Esophagus squamous epithelium (tissue), 5 donors: ENCODE measurements at regions not wholly inside any gene's neighbourhood (a gene's known extent, or its start where the extent isn't known, plus 50 kb on each side); places are given as distances from the start of the nearest gene placed in this dataset.

Source experiments
- DNase-seq: peaks from one replicate; lab custom pipeline; 2025; lab: John Stamatoyannopoulos, UW
- H3K27ac ChIP-seq, 4 donors: fragments of 200-600 bp; sonication (generic); one replicate each; pipeline ENCODE4 v1.5.1; 2016 to 2019; ENCODE audit warnings: mild to moderate bottlenecking in 1 of 4
- H3K27me3 ChIP-seq, 4 donors: fragments of 200-600 bp; sonication (generic); 1 replicate in 3 of 4; 2 replicates in 1 of 4; pipeline versions ENCODE4 v1.5.1 to v1.6.0; 2017 to 2021; ENCODE audit warnings: antibody characterized with exemption in 1 of 4
- H3K36me3 ChIP-seq, 3 donors: fragments of 200-600 bp; sonication (generic); one replicate each; pipeline ENCODE4 v1.5.1; 2016 to 2019
- H3K4me1 ChIP-seq, 3 donors: fragments of 200-600 bp; sonication (generic); one replicate each; pipeline ENCODE4 v1.5.1; 2017 to 2019
- H3K4me3 ChIP-seq, 4 donors: fragments of 200-600 bp; sonication (generic); 1 replicate in 3 of 4; 2 replicates in 1 of 4; pipeline ENCODE4 v1.5.1; 2016 to 2019; ENCODE audit warnings: mild to moderate bottlenecking in 2 of 4, moderate library complexity in 1 of 4
- H3K9me3 ChIP-seq, 3 donors: fragments of 200-600 bp; sonication (generic); one replicate each; pipeline ENCODE4 v1.5.1; 2016 to 2019
- POLR2A ChIP-seq, 4 donors: fragments of 450-650 bp; IDR thresholded peaks; one replicate each; pipeline ENCODE4 v1.6.1; 2017; ENCODE audit warnings: antibody characterized with exemption in 4 of 4, mild to moderate bottlenecking in 4 of 4, moderate library complexity in 3 of 4
- WGBS, 2 donors: methylation state at CpG; one replicate each; pipeline ENCODE4 v1.1.5; 2018; 5-methylcytosine and 5-hydroxymethylcytosine counted together
- intact Hi-C: fragments of 100-400 bp; cut with DNase I; formaldehyde crosslinking; loops from one replicate; pipeline ENCODE4 v1.15.0; 2022
- TF ChIP-seq, protein P1 (sequence below), 6 experiments: fragments of 450-650 bp in 4 of 6; fragments of 200-600 bp in 2 of 6; sonication (generic) in 2 of 6; IDR thresholded peaks; one replicate each; pipeline ENCODE4 v1.5.1; 2016 to 2019; ENCODE audit warnings: antibody characterized with exemption in 6 of 6, mild to moderate bottlenecking in 4 of 6, moderate library complexity in 4 of 6
- donor health status: DM: yes; HTN: yes; CAD: no.

GRCh38 chr9:115226152-115226551 is 108.2 kb upstream of the TNC start:
- intact Hi-C loops, result no loop called here
- TF ChIP-seq, protein P1, sequence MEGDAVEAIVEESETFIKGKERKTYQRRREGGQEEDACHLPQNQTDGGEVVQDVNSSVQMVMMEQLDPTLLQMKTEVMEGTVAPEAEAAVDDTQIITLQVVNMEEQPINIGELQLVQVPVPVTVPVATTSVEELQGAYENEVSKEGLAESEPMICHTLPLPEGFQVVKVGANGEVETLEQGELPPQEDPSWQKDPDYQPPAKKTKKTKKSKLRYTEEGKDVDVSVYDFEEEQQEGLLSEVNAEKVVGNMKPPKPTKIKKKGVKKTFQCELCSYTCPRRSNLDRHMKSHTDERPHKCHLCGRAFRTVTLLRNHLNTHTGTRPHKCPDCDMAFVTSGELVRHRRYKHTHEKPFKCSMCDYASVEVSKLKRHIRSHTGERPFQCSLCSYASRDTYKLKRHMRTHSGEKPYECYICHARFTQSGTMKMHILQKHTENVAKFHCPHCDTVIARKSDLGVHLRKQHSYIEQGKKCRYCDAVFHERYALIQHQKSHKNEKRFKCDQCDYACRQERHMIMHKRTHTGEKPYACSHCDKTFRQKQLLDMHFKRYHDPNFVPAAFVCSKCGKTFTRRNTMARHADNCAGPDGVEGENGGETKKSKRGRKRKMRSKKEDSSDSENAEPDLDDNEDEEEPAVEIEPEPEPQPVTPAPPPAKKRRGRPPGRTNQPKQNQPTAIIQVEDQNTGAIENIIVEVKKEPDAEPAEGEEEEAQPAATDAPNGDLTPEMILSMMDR (IDR thresholded peaks at IDR 0.05), result no peak
- no peak for TF ChIP-seq POLR2A (IDR thresholded peaks at IDR 0.05)
- DNase-seq, result no peak
- no peaks in the 10 kb centered on the region for H3K36me3 ChIP-seq
- H3K4me3 ChIP-seq, result no peak overlapping the region
- H3K9me3 ChIP-seq, result no peaks in the 10 kb centered on the region
- WGBS, 2 donors, result 74 to 90% methylated on average over 3 of the region's 3 CpGs
- no peaks in the 10 kb centered on the region for H3K4me1 ChIP-seq
- H3K27ac ChIP-seq, result no peak overlapping the region
- no peaks in the 10 kb centered on the region for H3K27me3 ChIP-seq

DNA sequence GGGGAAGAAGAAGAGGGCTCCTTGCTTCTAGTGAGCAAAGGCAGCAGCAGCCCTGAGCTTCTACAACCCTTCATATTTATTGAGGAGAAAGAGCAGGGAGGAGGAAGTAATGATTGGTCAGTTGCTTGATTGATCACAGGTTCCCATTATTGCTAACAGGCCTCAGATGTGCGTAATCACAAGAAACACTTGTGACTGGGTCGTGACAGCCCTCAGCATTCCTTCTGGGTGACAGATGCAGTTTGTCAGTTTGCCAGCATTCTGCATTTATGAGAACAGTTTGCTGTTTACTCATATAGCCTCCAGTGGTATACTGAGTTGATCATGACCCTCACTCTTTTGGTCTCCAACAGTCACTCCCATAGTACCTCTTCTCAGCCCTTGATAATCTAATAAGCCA is 111.5 kb upstream of the TNC start:
- Histone ChIP-seq H3K9me3 (no peaks in the 10 kb centered on the region), H3K36me3 (no peaks in the 10 kb centered on the region), H3K4me1 (peaks cover 0 to 24% (median 10%) of the 10 kb centered on the region in 3 donors), H3K4me3 (no peak overlapping the region), H3K27ac (no peak overlapping the region), H3K27me3 (no peaks in the 10 kb centered on the region)
- 76 to 84% methylated on average over 2 of the region's 2 CpGs for WGBS, 2 donors
- intact Hi-C loops, result no loop called here
- DNase-seq, result no peak
- TF ChIP-seq POLR2A (IDR thresholded peaks at IDR 0.05), result no peak
- TF ChIP-seq, protein P1 (IDR thresholded peaks at IDR 0.05), result no peak

- Histone ChIP-seq H3K4me1 (peaks cover 0 to 29% (median 13%) of the 10 kb centered on the region in 3 donors), H3K4me3 (no peak overlapping the region), H3K9me3 (no peaks in the 10 kb centered on the region), H3K27me3 (no peaks in the 10 kb centered on the region), H3K36me3 (no peaks in the 10 kb centered on the region), H3K27ac (no peak overlapping the region)
- intact Hi-C loops, result no loop called here
- TF ChIP-seq, protein P1 (IDR thresholded peaks at IDR 0.05), result no peak
- no peak for TF ChIP-seq POLR2A (IDR thresholded peaks at IDR 0.05)
- DNase-seq, result no peak
- WGBS, 2 donors, result 83 to 85% methylated on average over 3 of the region's 3 CpGs
Measured at GRCh38 chr9:115230924-115231515, 113.1 kb upstream of the TNC start.

DNA sequence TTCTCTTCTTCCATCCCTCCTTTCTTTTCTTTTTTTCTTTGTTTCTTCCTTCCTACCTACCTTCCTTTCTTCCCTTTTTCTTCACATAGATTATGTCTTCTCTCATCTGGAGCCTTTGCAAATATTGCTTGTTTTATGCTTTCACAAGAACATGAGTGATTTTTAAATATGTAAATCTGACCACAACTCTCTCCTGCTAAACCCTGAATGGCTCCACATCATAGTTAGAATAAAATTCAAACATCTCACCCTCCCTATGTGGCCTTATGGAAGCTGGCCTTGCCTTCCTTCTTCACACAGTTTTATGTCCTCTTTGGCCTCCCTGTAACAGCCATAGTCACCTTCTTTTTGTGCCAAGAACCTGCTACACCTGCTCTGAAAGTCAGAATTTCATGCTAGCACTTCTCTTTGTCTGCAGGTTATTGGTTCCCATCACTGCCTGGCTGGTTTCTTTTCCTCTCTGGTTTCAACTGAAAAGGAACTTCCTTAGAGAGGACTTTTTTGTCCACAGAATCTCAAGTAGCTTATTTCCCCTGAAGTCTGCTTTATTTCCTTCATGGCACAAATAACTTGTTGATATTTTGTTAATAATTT is 114.3 kb upstream of the TNC start:
- Histone ChIP-seq H3K27me3 (no peaks in the 10 kb centered on the region), H3K4me1 (peaks cover 0 to 33% (median 13%) of the 10 kb centered on the region in 3 donors), H3K36me3 (no peaks in the 10 kb centered on the region), H3K9me3 (no peaks in the 10 kb centered on the region), H3K27ac (no peak overlapping the region), H3K4me3 (no peak overlapping the region)
- no peak for DNase-seq
- TF ChIP-seq, protein P1 (IDR thresholded peaks at IDR 0.05), result no peak
- TF ChIP-seq POLR2A (IDR thresholded peaks at IDR 0.05), result no peak
- intact Hi-C loops, result no loop called here

DNA sequence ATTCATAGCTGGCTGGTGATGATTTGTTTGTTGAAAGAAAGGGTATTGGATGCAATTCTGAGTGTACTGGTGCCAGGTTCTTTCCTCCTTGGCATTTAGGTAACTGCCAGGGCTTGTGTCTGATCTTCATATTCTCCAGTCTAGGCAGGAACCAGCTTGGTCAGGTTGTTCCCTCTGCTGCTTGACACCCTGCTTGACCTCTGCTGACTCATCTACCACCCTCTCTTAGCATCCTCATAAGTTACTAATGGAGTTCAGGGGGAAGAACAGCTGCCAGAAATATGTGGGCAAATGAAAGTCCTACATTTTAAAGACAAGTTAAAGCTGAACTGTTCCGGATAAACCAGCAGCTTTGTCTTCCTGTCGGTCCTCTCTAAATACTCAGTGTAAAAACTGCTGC is 116.1 kb upstream of the TNC start:
- peak overlapping the region; percentile 11 to 73 (median 57) for H3K27ac ChIP-seq
- H3K36me3 ChIP-seq, result no peaks in the 10 kb centered on the region
- TF ChIP-seq, protein P1 (IDR thresholded peaks at IDR 0.05), result no peak
- TF ChIP-seq POLR2A (IDR thresholded peaks at IDR 0.05), result no peak
- H3K4me3 ChIP-seq, result no peak overlapping the region
- 25 to 27% methylated on average over 2 of the region's 2 CpGs for WGBS, 2 donors
- no peaks in the 10 kb centered on the region for H3K27me3 ChIP-seq
- no peak for DNase-seq
- H3K9me3 ChIP-seq, result no peaks in the 10 kb centered on the region
- H3K4me1 ChIP-seq, result peaks cover 0 to 43% (median 13%) of the 10 kb centered on the region in 3 donors
- intact Hi-C loops, result no loop called here
